ENCODE measurements at regions not wholly inside any gene's neighbourhood (a gene's known extent, or its start where the extent isn't known, plus 50 kb on each side); places are given as distances from the start of the nearest gene placed in this dataset.

GRCh38 chr3:127053450-127053849, 70.5 kb downstream of the PLXNA1 start (continued):
- no peak for TF ChIP-seq ZNF839 (CRISPR knock-in tag; IDR thresholded peaks at IDR 0.05; ENCODE audit: borderline replicate concordance)
- no peak for TF ChIP-seq GRHL1 (CRISPR knock-in tag; conservative IDR thresholded peaks at IDR 0.05)

GRCh38 chr3:127053979-127054378, 71.1 kb downstream of the PLXNA1 start:
- no peak for ATAC-seq
- WGBS (ENCODE audit: low lambda C conversion rate): 42% methylated on average over 4 of the region's 4 CpGs
- no peak for TF ChIP-seq DR1 (CRISPR knock-in tag; IDR thresholded peaks at IDR 0.05)
- no peak for TF ChIP-seq FOXA3 (CRISPR knock-in tag; IDR thresholded peaks at IDR 0.05)
- no peak for TF ChIP-seq SP4 (CRISPR knock-in tag; IDR thresholded peaks at IDR 0.05)
- no peak for TF ChIP-seq ADNP (CRISPR knock-in tag; IDR thresholded peaks at IDR 0.05)
- TF ChIP-seq PCBP2 (optimal IDR thresholded peaks at IDR 0.05; ENCODE audit: low read depth, low read length, poor library complexity, severe bottlenecking): no peak
- no peak for TF ChIP-seq WIZ (CRISPR knock-in tag; IDR thresholded peaks at IDR 0.05)
- no peak for TF ChIP-seq RBM39 (IDR thresholded peaks at IDR 0.05; ENCODE audit: low read depth, low read length, poor library complexity, severe bottlenecking)
- no peak for TF ChIP-seq ZNF569 (CRISPR knock-in tag; IDR thresholded peaks at IDR 0.05; ENCODE audit: borderline replicate concordance)
- no peak for TF ChIP-seq E2F5 (CRISPR knock-in tag; conservative IDR thresholded peaks at IDR 0.05)
- no peak for TF ChIP-seq ZFP36 (IDR thresholded peaks at IDR 0.05; ENCODE audit: borderline replicate concordance, low read depth, low read length, partially characterized antibody)
- no peak for TF ChIP-seq TRIM22 (IDR thresholded peaks at IDR 0.05)
- TF ChIP-seq MEIS1 (CRISPR knock-in tag; IDR thresholded peaks at IDR 0.05; ENCODE audit: borderline replicate concordance): no peak
- no peak for TF ChIP-seq ATF4 (CRISPR knock-in tag; IDR thresholded peaks at IDR 0.05)
- no peak for TF ChIP-seq JDP2 (CRISPR knock-in tag; IDR thresholded peaks at IDR 0.05; ENCODE audit: borderline replicate concordance)
- no peak for TF ChIP-seq SMARCC2 (IDR thresholded peaks at IDR 0.05)
- Histone ChIP-seq H3K27me3 (ENCODE audit: control insufficient read depth in 1 of 2, insufficient read depth in 2 of 2, low read length in 2 of 2) (peaks cover 6 to 19% of the 10 kb centered on the region in 2 experiments; a peak in 3 of 5 replicates), H4K20me1 (ENCODE audit: insufficient read depth, low read length) (no peaks in the 10 kb centered on the region), H3K36me3 (replicated peaks in 1 of 2; ENCODE audit: control insufficient read depth in 1 of 2, insufficient read depth in 2 of 2, low read length in 2 of 2) (no peaks in the 10 kb centered on the region), H3K79me2 (ENCODE audit: insufficient read depth, low read length) (no peaks in the 10 kb centered on the region), H3K9me3 (ENCODE audit: low read length) (peaks cover 13% of the 10 kb centered on the region), H3K4me1 (ENCODE audit: insufficient read depth, low read length) (no peaks in the 10 kb centered on the region), H3K9ac (ENCODE audit: insufficient read depth, low read depth, low read length) (no peak overlapping the region), H3K27ac (ENCODE audit: extremely low read length, insufficient read depth, low read length) (no peak overlapping the region), H3K4me3 (replicated peaks in 1 of 3; ENCODE audit: insufficient read depth in 1 of 3, low read depth in 2 of 3, low read length in 3 of 3) (no peak overlapping the region), H2AFZ (ENCODE audit: low read length) (no peak overlapping the region), H3K4me2 (ENCODE audit: low read depth, low read length) (no peak overlapping the region)
- no peak for FAIRE-seq
- in situ Hi-C loops (cut with HindIII; ENCODE audit: extremely low pct_ligation_motif_present, low pct_unique_long_range_greater_than_20kb) (no loop called here), intact Hi-C loops (cut with micrococcal nuclease; ENCODE audit: unreplicated experiment) (no loop called here)
- DNase-seq (ENCODE audit: low spot score): no peak
- ChIA-PET CTCF (ENCODE audit: low intra/inter-chr PET ratio, low total read pairs) (no interaction called here), POLR2A (no interaction called here)
- BruUV-seq (replicated peaks): no TSS peak
